NCI-H2196 (cell line): ENCODE measurements at regions not wholly inside any gene's neighbourhood (a gene's known extent, or its start where the extent isn't known, plus 50 kb on each side); places are given as distances from the start of the nearest gene placed in this dataset.
A peak's percentile ranks its signal among the peaks of the same experiment; 100 is the strongest.
"Not testable (repeated sequence)": the region's sequence is repeated elsewhere in the genome, so short reads cannot be mapped to it uniquely, and the experiment has no call there.

Experiments used
- DNase-seq: peaks from one replicate; lab custom pipeline; 2025; ENCODE audit not compliant: unreplicated experiment; lab: John Stamatoyannopoulos, UW

- peak; percentile 77 for DNase-seq
Observed at GRCh38 chr1:116292929-116293725, 79.9 kb upstream of the ATP1A1 start.

GRCh38 chr1:116297495-116298212 lies 75.4 kb upstream of the ATP1A1 start:
- no peak for DNase-seq

GRCh38 chr1:116298213-116298579 lies 74.8 kb upstream of the ATP1A1 start:
- DNase-seq, result not testable (repeated sequence)

GRCh38 chr1:116298746-116299145 lies 74.3 kb upstream of the ATP1A1 start:
- DNase-seq, result no peak

GRCh38 chr1:116299248-116299647 lies 73.8 kb upstream of the ATP1A1 start:
- no peak for DNase-seq

GRCh38 chr1:116302281-116302680 lies 70.8 kb upstream of the ATP1A1 start:
- DNase-seq, result no peak

- no peak for DNase-seq
Observed at GRCh38 chr1:116306102-116306501, 66.9 kb upstream of the ATP1A1 start.

GRCh38 chr1:116306840-116307442 lies 66.1 kb upstream of the ATP1A1 start:
- DNase-seq, result no peak

GRCh38 chr1:116308276-116308675 lies 64.8 kb upstream of the ATP1A1 start:
- no peak for DNase-seq

- DNase-seq, result peak; percentile 77
Observed at GRCh38 chr1:116309090-116309870, 63.8 kb upstream of the ATP1A1 start.

- DNase-seq, result no peak
Observed at GRCh38 chr1:116310180-116310579, 62.9 kb upstream of the ATP1A1 start.

GRCh38 chr1:116311193-116311592 lies 61.9 kb upstream of the ATP1A1 start:
- DNase-seq, result no peak

- peak; percentile 34 for DNase-seq
Observed at GRCh38 chr1:116311756-116312680, 61.0 kb upstream of the ATP1A1 start.

- no peak for DNase-seq
Observed at GRCh38 chr1:116312681-116313069, 60.4 kb upstream of the ATP1A1 start.

GRCh38 chr1:116313776-116314175 lies 59.3 kb upstream of the ATP1A1 start:
- DNase-seq, result no peak

GRCh38 chr1:116314305-116314919 lies 58.6 kb upstream of the ATP1A1 start:
- no peak for DNase-seq

GRCh38 chr1:116316373-116316772 lies 56.7 kb upstream of the ATP1A1 start:
- no peak for DNase-seq

GRCh38 chr1:116318897-116319296 lies 54.1 kb upstream of the ATP1A1 start:
- DNase-seq, result no peak

- DNase-seq, result no peak
Observed at GRCh38 chr1:116320874-116321273, 52.2 kb upstream of the ATP1A1 start.

- DNase-seq, result no peak
Observed at GRCh38 chr1:116321766-116322175, 51.3 kb upstream of the ATP1A1 start.
